NCI-H748 (cell line): ENCODE measurements at regions not wholly inside any gene's neighbourhood (a gene's known extent, or its start where the extent isn't known, plus 50 kb on each side); places are given as distances from the start of the nearest gene placed in this dataset.
"Not testable (repeated sequence)": the region's sequence is repeated elsewhere in the genome, so short reads cannot be mapped to it uniquely, and the experiment has no call there.

Experiments used
- DNase-seq: peaks from one replicate; lab custom pipeline; 2025; ENCODE audit not compliant: unreplicated experiment; lab: John Stamatoyannopoulos, UW

- DNase-seq, result no peak
Measured at GRCh38 chr6:155580904-155581303, 125.3 kb upstream of the NOX3 start.

GRCh38 chr6:155578251-155578650 lies 122.6 kb upstream of the NOX3 start:
- no peak for DNase-seq

GRCh38 chr6:155561966-155562364 lies 106.3 kb upstream of the NOX3 start:
- DNase-seq, result no peak

- no peak for DNase-seq
Measured at GRCh38 chr6:155561257-155561965, 105.8 kb upstream of the NOX3 start.

- DNase-seq, result no peak
Measured at GRCh38 chr6:155549928-155550327, 94.3 kb upstream of the NOX3 start.

- DNase-seq, result no peak
Measured at GRCh38 chr6:155549028-155549798, 93.6 kb upstream of the NOX3 start.

GRCh38 chr6:155548576-155548975 lies 92.9 kb upstream of the NOX3 start:
- no peak for DNase-seq

- no peak for DNase-seq
Measured at GRCh38 chr6:155544677-155545076, 89.0 kb upstream of the NOX3 start.

GRCh38 chr6:155543166-155543847 lies 87.7 kb upstream of the NOX3 start:
- DNase-seq, result no peak

- DNase-seq, result no peak
Measured at GRCh38 chr6:155542036-155542435, 86.4 kb upstream of the NOX3 start.

GRCh38 chr6:155538708-155539390 lies 83.2 kb upstream of the NOX3 start:
- DNase-seq, result no peak

GRCh38 chr6:155534678-155535077 lies 79.0 kb upstream of the NOX3 start:
- no peak for DNase-seq

GRCh38 chr6:155530219-155530834 lies 74.7 kb upstream of the NOX3 start:
- peak; percentile 42 for DNase-seq

GRCh38 chr6:155529814-155530213 lies 74.2 kb upstream of the NOX3 start:
- DNase-seq, result not testable (repeated sequence)

- no peak for DNase-seq
Measured at GRCh38 chr6:155528982-155529453, 73.4 kb upstream of the NOX3 start.

- DNase-seq, result no peak
Measured at GRCh38 chr6:155528335-155528734, 72.7 kb upstream of the NOX3 start.

GRCh38 chr6:155527443-155527842 lies 71.8 kb upstream of the NOX3 start:
- no peak for DNase-seq

- peak; percentile 30 for DNase-seq
Measured at GRCh38 chr6:155523821-155524651, 68.4 kb upstream of the NOX3 start.

GRCh38 chr6:155521719-155522118 lies 66.1 kb upstream of the NOX3 start:
- no peak for DNase-seq

GRCh38 chr6:155520078-155520477 lies 64.4 kb upstream of the NOX3 start:
- no peak for DNase-seq
